ENCODE measurements at regions not wholly inside any gene's neighbourhood (a gene's known extent, or its start where the extent isn't known, plus 50 kb on each side); places are given as distances from the start of the nearest gene placed in this dataset.
A peak's percentile ranks its signal among the peaks of the same experiment; 100 is the strongest.
"Not testable (repeated sequence)": the region's sequence is repeated elsewhere in the genome, so short reads cannot be mapped to it uniquely, and the experiment has no call there.

GRCh38 chr4:22573198-22573597, 57.3 kb upstream of the ADGRA3 start:
- DNase-seq (ENCODE audit: low spot score), result peak; percentile 69

GRCh38 chr4:22573641-22574040, 57.8 kb upstream of the ADGRA3 start:
- DNase-seq (ENCODE audit: low spot score), result no peak

DNA sequence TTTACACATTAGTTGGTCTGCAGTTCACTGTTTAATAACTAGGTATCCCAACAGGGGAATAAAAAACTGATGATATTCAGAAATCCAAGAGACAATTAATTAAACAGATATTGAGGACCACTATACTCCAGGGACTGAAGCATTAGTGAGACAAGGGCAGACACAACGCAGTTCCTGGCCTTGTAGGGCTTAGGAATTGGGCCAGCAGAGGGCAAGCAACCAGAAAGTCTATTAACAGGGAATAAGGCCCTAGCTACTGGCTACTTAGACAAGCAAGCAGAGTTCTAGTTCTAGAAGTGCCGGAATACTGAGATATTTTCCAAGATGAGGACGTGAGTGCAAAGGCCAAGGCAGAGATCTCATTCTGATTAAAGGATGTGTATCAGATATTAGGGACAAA, 58.6 kb upstream of the ADGRA3 start:
- no peak for DNase-seq (ENCODE audit: low spot score)

- no peak for DNase-seq (ENCODE audit: low spot score)
These were observed 59.0 kb upstream of the ADGRA3 start for GRCh38 chr4:22574880-22575279.

- no peak for DNase-seq (ENCODE audit: low spot score)
These were observed 71.4 kb upstream of the ADGRA3 start for GRCh38 chr4:22587253-22587652.

GRCh38 chr4:22593933-22594332, 78.1 kb upstream of the ADGRA3 start:
- peak; percentile 55 for DNase-seq (ENCODE audit: low spot score)

GRCh38 chr4:22595684-22596083, 79.8 kb upstream of the ADGRA3 start:
- DNase-seq (ENCODE audit: low spot score), result no peak

GRCh38 chr4:22596409-22596808, 80.5 kb upstream of the ADGRA3 start:
- DNase-seq (ENCODE audit: low spot score), result no peak

GRCh38 chr4:22597471-22597870, 81.6 kb upstream of the ADGRA3 start:
- DNase-seq (ENCODE audit: low spot score), result no peak

- DNase-seq (ENCODE audit: low spot score), result not testable (repeated sequence)
These were observed 82.5 kb upstream of the ADGRA3 start for GRCh38 chr4:22598113-22599047.

DNA sequence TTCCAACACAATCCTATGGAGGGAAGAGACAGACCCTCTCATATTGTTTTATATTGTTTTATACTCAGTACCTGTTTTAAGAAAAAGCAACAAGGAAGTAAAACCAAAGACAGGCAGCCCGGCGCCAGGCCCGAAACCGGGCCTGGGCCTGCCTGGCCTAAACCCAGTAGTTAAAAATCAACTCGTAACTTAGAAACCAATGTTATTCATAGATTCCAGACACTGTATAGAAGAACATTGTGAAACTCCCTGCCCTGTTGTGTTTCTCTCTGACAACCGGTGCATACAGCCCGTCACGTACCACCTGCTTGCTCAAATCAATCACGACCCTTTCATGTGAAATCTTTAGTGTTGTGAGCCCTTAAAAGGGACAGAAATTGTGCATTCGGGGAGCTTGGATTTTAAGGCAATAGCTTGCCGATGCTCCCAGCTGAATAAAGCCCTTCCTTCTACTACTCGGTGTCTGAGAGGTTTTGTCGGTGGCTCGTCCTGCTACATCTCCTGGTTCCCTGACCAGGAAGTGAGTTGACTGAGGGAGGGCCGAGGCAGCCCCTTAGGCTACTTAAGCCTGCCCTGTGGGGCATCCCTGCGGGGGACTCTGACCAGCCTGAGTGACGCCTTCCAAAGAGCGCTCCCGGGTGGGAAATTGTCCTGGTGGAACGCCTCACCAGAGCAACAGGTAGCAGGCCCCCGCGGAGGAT, 83.5 kb upstream of the ADGRA3 start:
- not testable (repeated sequence) for DNase-seq (ENCODE audit: low spot score)

- not testable (repeated sequence) for DNase-seq (ENCODE audit: low spot score)
These were observed 84.1 kb upstream of the ADGRA3 start for GRCh38 chr4:22599929-22600432.

GRCh38 chr4:22601638-22602037, 85.8 kb upstream of the ADGRA3 start:
- not testable (repeated sequence) for DNase-seq (ENCODE audit: low spot score)

DNA sequence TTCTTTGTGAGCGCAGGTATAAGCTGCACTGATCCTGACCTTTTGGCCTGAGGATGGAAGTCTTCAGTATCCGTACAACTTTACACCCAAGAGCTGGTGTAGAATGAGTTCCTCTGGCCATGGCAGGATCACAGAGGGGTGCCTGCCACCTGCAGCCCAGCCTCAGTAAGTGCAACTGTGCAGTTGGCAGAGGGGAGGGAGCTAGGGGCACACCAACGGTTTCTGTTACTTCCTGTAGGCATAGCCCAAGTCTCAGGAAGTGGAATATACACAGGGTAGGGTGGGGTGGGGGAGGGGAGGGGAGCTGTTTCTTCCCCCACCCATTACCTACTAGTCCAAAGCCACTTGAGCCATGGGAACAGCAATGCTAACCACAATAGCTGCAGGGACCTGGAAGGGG, 85.4 kb upstream of the GBA3 start:
- peak; percentile 9 for DNase-seq (ENCODE audit: low spot score)

DNA sequence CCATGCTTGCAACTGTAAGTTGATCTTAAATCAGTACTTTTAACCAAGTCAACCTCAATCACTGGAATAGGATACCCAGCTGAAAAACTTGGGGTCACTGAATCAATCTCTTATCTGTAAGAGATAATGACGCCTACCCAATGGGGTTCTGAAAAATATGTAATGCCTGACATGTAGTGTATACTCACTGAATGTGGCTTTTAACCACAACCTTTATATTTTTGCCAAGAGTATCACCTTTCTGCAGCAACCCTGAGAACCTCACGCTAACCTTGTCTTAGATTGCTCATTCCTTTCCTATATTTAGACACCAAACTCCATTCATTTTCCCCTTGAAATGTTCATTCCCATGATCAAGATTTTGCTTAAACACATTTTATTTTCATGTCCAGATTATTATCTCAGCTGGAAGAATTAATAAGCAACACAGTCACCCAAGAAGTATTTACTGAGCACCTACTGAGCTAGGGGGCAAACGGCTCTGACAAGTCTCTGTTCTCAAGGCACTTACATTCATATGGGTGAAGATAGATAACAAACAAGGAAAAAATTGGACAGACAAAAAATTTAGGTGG, 82.7 kb upstream of the GBA3 start:
- DNase-seq (ENCODE audit: low spot score), result not testable (repeated sequence)

DNA sequence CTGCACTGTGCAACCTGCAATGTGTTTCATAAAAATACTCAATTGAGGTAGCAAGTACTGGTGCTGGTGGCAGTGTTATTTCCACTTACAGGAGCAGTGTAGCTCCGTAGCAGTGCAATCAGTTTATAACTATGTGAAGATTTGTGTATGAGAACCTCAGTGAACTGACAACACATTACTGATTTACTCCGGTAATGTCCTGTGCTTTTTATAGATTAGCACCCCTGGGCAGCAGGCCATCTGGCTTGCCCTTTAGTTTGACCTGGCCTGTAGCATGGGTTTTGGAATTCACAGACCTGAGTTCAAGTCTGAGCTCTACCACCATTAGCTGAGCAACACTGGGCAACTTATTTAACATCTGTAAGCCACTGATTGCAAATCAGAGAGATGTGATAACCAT, 78.6 kb upstream of the GBA3 start:
- no peak for DNase-seq (ENCODE audit: low spot score)

DNA sequence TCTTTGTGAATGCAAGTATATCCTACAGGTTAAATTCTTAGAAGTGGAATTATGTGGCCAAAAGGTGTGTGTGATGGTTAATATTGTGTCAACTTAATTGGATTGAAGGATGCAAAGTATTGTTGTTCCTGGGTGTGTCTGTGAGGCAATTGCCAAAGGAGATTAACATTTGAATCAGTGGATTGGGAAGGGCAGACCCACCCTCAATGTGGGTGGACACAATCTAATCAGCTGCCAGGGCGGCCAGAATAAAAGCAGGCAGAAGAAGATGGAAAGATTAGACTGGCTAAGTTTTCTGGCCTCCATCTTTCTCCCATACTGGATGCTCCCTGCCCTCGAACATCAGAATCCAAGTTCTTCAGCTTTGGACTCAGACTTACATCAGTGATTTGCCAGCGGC, 76.2 kb upstream of the GBA3 start:
- DNase-seq (ENCODE audit: low spot score), result no peak

DNA sequence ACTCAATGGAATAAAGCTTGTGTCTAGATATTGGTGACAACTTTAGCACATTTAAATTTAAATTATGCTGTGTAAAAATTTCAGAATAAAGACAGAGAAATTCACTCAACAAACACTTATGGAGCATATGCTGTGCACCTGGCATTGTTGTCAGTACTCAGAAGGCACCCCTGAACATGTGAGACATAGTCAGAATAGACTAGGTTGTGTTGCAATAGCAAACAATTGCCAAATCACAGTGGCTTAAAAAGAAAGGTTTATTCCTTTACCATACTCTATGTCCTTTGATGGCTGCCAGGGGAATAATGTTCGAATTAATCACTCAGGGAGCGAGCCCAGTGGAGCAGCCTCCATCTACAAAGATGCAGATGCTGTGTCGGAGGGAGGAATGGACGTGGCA, 72.6 kb upstream of the GBA3 start:
- not testable (repeated sequence) for DNase-seq (ENCODE audit: low spot score)

DNA sequence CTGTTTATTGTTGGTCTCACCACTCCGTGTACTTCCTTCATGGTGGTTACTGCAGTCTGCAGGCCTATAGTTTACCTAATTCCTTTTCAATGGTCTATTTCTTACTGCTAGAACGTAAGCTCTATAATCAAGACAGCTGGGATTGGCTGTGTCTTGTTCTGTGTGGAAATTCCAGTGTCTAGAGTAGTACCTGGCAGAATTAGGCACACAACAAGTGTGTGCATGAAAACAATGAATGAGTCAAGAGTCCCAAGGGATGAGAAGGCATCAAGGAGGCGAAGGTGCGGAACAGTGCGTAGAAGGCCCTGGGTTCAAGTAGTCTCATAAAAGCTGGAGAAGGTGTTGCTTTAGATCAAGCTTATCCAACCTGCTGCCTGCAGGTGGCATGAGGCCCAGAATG, 70.8 kb upstream of the GBA3 start:
- not testable (repeated sequence) for DNase-seq (ENCODE audit: low spot score)

- not testable (repeated sequence) for DNase-seq (ENCODE audit: low spot score)
These were observed 68.7 kb upstream of the GBA3 start for GRCh38 chr4:22624002-22624401.

- no peak for DNase-seq (ENCODE audit: low spot score)
These were observed 67.4 kb upstream of the GBA3 start for GRCh38 chr4:22625311-22625710.

- DNase-seq (ENCODE audit: low spot score), result not testable (repeated sequence)
These were observed 64.9 kb upstream of the GBA3 start for GRCh38 chr4:22627851-22628250.
